Hepatocyte (in vitro differentiated cells): ENCODE measurements at regions not wholly inside any gene's neighbourhood (a gene's known extent, or its start where the extent isn't known, plus 50 kb on each side); places are given as distances from the start of the nearest gene placed in this dataset.

ENCODE experiments used
- DNase-seq: peaks from one replicate; pipeline ENCODE4 v3.0.0-alpha.2; 2016; ENCODE audit warnings: low spot score
- H2AFZ ChIP-seq: fragments of 200-600 bp; sonication (generic); 2 replicates; pipeline ENCODE4 v1.6.0; 2016; ENCODE audit warnings: antibody characterized with exemption, mild to moderate bottlenecking
- H3K27ac ChIP-seq: fragments of 200-600 bp; sonication (generic); 2 replicates; pipeline ENCODE4 v1.5.1; 2016; ENCODE audit warnings: mild to moderate bottlenecking
- H3K27me3 ChIP-seq: fragments of 200-600 bp; sonication (generic); 2 replicates; pipeline ENCODE4 v1.6.1; 2016
- H3K36me3 ChIP-seq: fragments of 200-600 bp; sonication (generic); replicated peaks from 2 replicates; pipeline ENCODE4 v1.5.1; 2016; ENCODE audit warnings: low read depth; ENCODE audit not compliant: insufficient read depth
- H3K4me1 ChIP-seq: fragments of 200-600 bp; sonication (generic); 2 replicates; pipeline ENCODE4 v1.5.1; 2016; ENCODE audit warnings: mild to moderate bottlenecking, moderate library complexity; ENCODE audit not compliant: insufficient read depth
- H3K4me2 ChIP-seq: fragments of 200-600 bp; sonication (generic); 2 replicates; pipeline ENCODE4 v1.6.0; 2016
- H3K4me3 ChIP-seq: fragments of 200-600 bp; sonication (generic); 2 replicates; pipeline ENCODE4 v1.5.1; 2016; ENCODE audit warnings: mild to moderate bottlenecking
- H3K79me2 ChIP-seq: fragments of 200-600 bp; sonication (generic); 2 replicates; pipeline ENCODE4 v1.6.0; 2017; ENCODE audit warnings: mild to moderate bottlenecking
- H3K9me2 ChIP-seq: fragments of 200-600 bp; sonication (generic); replicated peaks from 2 replicates; pipeline ENCODE4 v1.6.0; 2017; ENCODE audit warnings: mild to moderate bottlenecking; ENCODE audit not compliant: insufficient read depth
- H3K9me3 ChIP-seq: fragments of 200-600 bp; sonication (generic); 2 replicates; pipeline ENCODE4 v1.5.1; 2016; ENCODE audit warnings: low read depth, mild to moderate bottlenecking
- H4K20me1 ChIP-seq: fragments of 200-600 bp; sonication (generic); 2 replicates; pipeline ENCODE4 v1.6.0; 2016; ENCODE audit warnings: mild to moderate bottlenecking; ENCODE audit not compliant: insufficient read depth, poor library complexity, severe bottlenecking
- EZH2 ChIP-seq: fragments of 200-600 bp; sonication (generic); IDR thresholded peaks from 2 replicates; pipeline ENCODE4 v1.6.1; 2016; ENCODE audit warnings: antibody characterized with exemption, mild to moderate bottlenecking, borderline replicate concordance
- EZH2phosphoT487 ChIP-seq: fragments of 200-600 bp; sonication (generic); IDR thresholded peaks from one replicate; pipeline ENCODE4 v1.6.1; 2018; ENCODE audit warnings: antibody characterized with exemption, mild to moderate bottlenecking, low read depth, moderate library complexity; ENCODE audit not compliant: unreplicated experiment, severe bottlenecking
- WGBS: methylation state at CpG from one replicate; pipeline ENCODE4 v1.1.6; 2016; ENCODE audit warnings: low lambda C conversion rate; ENCODE audit errors: missing lambda C conversion rate; 5-methylcytosine and 5-hydroxymethylcytosine counted together
- TF ChIP-seq, protein P1 (sequence below): fragments of 200-600 bp; sonication (generic); IDR thresholded peaks from 2 replicates; pipeline ENCODE4 v1.5.1; 2016; ENCODE audit warnings: antibody characterized with exemption, mild to moderate bottlenecking; ENCODE audit not compliant: poor library complexity

DNA sequence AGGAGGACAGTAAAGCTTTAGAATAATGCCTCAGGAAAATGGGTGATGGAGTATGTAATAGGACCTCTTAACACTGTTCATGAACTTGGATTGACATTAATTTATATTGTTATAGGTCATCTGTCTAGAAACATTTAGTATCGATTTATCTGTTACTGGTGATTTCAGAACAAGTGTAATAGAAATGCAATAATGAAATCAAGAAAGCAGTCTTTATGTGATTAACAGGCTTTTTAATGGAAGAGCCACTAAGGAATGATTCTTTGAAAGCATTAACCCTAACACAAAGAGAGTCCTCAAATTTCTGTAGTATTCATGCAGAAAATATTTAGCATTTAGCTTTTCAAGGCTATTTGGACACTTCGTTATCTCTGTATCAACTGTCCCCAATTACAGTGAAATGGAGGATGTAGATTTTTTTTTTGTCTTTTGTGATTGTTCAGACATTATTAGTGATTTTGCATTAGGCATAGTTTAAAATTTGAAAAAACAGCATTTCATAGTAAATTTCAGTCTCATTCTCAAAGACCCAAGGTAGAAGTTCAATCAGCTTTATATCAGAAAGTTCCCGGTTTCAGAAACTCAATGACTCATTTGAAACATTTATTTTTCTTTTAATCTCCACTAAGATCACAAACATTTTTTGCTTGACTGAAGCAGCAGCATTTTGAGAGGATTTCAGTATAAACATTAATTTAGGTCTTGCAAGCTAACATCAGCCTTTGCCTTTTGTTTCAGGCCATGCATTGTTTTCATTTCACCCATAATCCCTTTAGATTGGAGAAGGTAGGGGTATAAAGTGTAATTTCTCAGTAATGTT is 56.3 kb downstream of the AGTR2 start:
- no peaks in the 10 kb centered on the region for H3K36me3 ChIP-seq
- no peaks in the 10 kb centered on the region for H4K20me1 ChIP-seq
- H3K79me2 ChIP-seq, result no peaks in the 10 kb centered on the region
- no peak for TF ChIP-seq EZH2phosphoT487
- no peak for TF ChIP-seq EZH2
- TF ChIP-seq, protein P1, sequence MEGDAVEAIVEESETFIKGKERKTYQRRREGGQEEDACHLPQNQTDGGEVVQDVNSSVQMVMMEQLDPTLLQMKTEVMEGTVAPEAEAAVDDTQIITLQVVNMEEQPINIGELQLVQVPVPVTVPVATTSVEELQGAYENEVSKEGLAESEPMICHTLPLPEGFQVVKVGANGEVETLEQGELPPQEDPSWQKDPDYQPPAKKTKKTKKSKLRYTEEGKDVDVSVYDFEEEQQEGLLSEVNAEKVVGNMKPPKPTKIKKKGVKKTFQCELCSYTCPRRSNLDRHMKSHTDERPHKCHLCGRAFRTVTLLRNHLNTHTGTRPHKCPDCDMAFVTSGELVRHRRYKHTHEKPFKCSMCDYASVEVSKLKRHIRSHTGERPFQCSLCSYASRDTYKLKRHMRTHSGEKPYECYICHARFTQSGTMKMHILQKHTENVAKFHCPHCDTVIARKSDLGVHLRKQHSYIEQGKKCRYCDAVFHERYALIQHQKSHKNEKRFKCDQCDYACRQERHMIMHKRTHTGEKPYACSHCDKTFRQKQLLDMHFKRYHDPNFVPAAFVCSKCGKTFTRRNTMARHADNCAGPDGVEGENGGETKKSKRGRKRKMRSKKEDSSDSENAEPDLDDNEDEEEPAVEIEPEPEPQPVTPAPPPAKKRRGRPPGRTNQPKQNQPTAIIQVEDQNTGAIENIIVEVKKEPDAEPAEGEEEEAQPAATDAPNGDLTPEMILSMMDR, result no peak
- no peaks in the 10 kb centered on the region for H3K27me3 ChIP-seq
- no peak for DNase-seq
- no peak overlapping the region for H2AFZ ChIP-seq
- no peak overlapping the region for H3K4me2 ChIP-seq
- WGBS, result 83% methylated on average over 3 of the region's 3 CpGs
- H3K9me2 ChIP-seq, result no peaks in the 10 kb centered on the region
- no peak overlapping the region for H3K27ac ChIP-seq
- H3K4me1 ChIP-seq, result no peaks in the 10 kb centered on the region
- H3K9me3 ChIP-seq, result no peaks in the 10 kb centered on the region
- no peak overlapping the region for H3K4me3 ChIP-seq

DNA sequence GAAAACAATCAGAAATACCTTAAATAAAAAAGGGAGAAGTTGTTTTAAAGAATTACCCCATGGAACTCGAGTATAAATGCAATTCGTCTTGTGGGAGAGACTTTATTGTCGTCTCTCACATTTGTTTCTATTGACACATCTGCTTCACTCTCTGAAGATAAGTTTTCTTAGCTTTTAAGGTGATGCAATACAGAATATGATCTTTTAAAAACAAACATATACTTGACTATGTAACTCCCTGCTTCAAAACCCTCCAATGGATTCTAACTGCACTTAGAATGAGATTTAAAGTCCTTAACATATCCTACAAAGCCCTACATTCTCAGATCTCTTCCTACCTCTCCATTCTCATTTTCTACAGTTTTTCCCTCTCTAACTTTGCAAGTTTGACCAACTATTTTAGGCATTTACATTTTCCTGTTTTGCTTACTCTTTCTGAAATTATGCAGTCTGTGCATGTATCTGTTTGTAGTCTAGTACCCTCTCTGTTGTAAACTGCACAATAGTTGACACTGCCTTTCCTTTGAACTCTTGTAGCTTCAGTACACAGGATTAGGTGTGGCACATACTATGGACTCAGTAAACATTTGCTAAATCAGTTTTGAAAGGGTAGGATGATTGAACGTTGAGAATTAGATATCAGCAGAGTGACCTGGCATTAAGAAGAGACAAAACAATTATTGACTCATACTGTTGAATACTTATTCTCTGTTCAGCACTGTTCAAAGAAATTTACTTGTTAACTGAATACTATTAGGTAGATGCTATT is 59.8 kb downstream of the AGTR2 start:
- no peak overlapping the region for H3K27ac ChIP-seq
- no peaks in the 10 kb centered on the region for H3K36me3 ChIP-seq
- WGBS, result 34% methylated on average over 4 of the region's 4 CpGs
- no peak for DNase-seq
- H4K20me1 ChIP-seq, result no peaks in the 10 kb centered on the region
- H3K4me1 ChIP-seq, result no peaks in the 10 kb centered on the region
- H3K79me2 ChIP-seq, result no peaks in the 10 kb centered on the region
- H3K9me3 ChIP-seq, result no peaks in the 10 kb centered on the region
- no peak overlapping the region for H3K4me2 ChIP-seq
- H2AFZ ChIP-seq, result no peak overlapping the region
- no peak overlapping the region for H3K4me3 ChIP-seq
- no peaks in the 10 kb centered on the region for H3K27me3 ChIP-seq
- H3K9me2 ChIP-seq, result no peaks in the 10 kb centered on the region
- TF ChIP-seq EZH2, result no peak

GRCh38 chrX:116232833-116233232 is 62.3 kb downstream of the AGTR2 start:
- WGBS, result 71% methylated on average over 3 of the region's 3 CpGs
- no peak overlapping the region for H3K27ac ChIP-seq
- H3K9me3 ChIP-seq, result no peaks in the 10 kb centered on the region
- TF ChIP-seq EZH2, result no peak
- no peaks in the 10 kb centered on the region for H4K20me1 ChIP-seq
- no peak overlapping the region for H3K4me2 ChIP-seq
- H3K9me2 ChIP-seq, result no peaks in the 10 kb centered on the region
- no peaks in the 10 kb centered on the region for H3K79me2 ChIP-seq
- H3K4me1 ChIP-seq, result no peaks in the 10 kb centered on the region
- DNase-seq, result peak; percentile 5
- no peaks in the 10 kb centered on the region for H3K36me3 ChIP-seq
- no peaks in the 10 kb centered on the region for H3K27me3 ChIP-seq
- H2AFZ ChIP-seq, result no peak overlapping the region
- H3K4me3 ChIP-seq, result no peak overlapping the region

GRCh38 chrX:116236666-116237065 is 66.1 kb downstream of the AGTR2 start:
- H3K4me1 ChIP-seq, result no peaks in the 10 kb centered on the region
- H3K27me3 ChIP-seq, result no peaks in the 10 kb centered on the region
- DNase-seq, result no peak
- H3K79me2 ChIP-seq, result no peaks in the 10 kb centered on the region
- H2AFZ ChIP-seq, result no peak overlapping the region
- H3K36me3 ChIP-seq, result no peaks in the 10 kb centered on the region
- no peaks in the 10 kb centered on the region for H3K9me2 ChIP-seq
- H3K4me2 ChIP-seq, result no peak overlapping the region
- H4K20me1 ChIP-seq, result no peaks in the 10 kb centered on the region
- H3K27ac ChIP-seq, result no peak overlapping the region
- TF ChIP-seq EZH2 (no peak), EZH2phosphoT487 (no peak)
- TF ChIP-seq, protein P1, result no peak
- no peak overlapping the region for H3K4me3 ChIP-seq
- no peaks in the 10 kb centered on the region for H3K9me3 ChIP-seq
